GM12872 (cell line): ENCODE measurements at regions not wholly inside any gene's neighbourhood (a gene's known extent, or its start where the extent isn't known, plus 50 kb on each side); places are given as distances from the start of the nearest gene placed in this dataset.

Source experiments
- CTCF ChIP-seq: IDR thresholded peaks from 3 replicates; pipeline ENCODE4 v1.5.1; 2011; ENCODE audit warnings: low read depth, mild to moderate bottlenecking, low read length, moderate library complexity; ENCODE audit not compliant: insufficient read depth

- TF ChIP-seq CTCF = no peak
These were observed 159.7 kb upstream of the AHI1 start for GRCh38 chr6:135657207-135657606.

- no peak for TF ChIP-seq CTCF
These were observed 160.9 kb upstream of the AHI1 start for GRCh38 chr6:135658481-135658880.

GRCh38 chr6:135658916-135659315, 161.4 kb upstream of the AHI1 start:
- no peak for TF ChIP-seq CTCF

- no peak for TF ChIP-seq CTCF
These were observed 167.0 kb upstream of the AHI1 start for GRCh38 chr6:135664527-135664926.

- TF ChIP-seq CTCF = no peak
These were observed 168.4 kb upstream of the AHI1 start for GRCh38 chr6:135665935-135666334.

- no peak for TF ChIP-seq CTCF
These were observed 170.3 kb upstream of the AHI1 start for GRCh38 chr6:135667691-135668455.

GRCh38 chr6:135672256-135672655, 174.7 kb upstream of the AHI1 start:
- TF ChIP-seq CTCF = no peak
